NCI-H187 (cell line): ENCODE measurements at regions not wholly inside any gene's neighbourhood (a gene's known extent, or its start where the extent isn't known, plus 50 kb on each side); places are given as distances from the start of the nearest gene placed in this dataset.
"Not testable (repeated sequence)": the region's sequence is repeated elsewhere in the genome, so short reads cannot be mapped to it uniquely, and the experiment has no call there.

ENCODE experiments used
- DNase-seq, 2 experiments: peaks; one replicate each; lab custom pipeline; 2025; lab: John Stamatoyannopoulos, UW

- DNase-seq, result no peak
Measured at GRCh38 chr9:33739398-33739797, 56.0 kb upstream of the PRSS3 start.

GRCh38 chr9:33740075-33740474 is 55.3 kb upstream of the PRSS3 start:
- no peak for DNase-seq

DNA sequence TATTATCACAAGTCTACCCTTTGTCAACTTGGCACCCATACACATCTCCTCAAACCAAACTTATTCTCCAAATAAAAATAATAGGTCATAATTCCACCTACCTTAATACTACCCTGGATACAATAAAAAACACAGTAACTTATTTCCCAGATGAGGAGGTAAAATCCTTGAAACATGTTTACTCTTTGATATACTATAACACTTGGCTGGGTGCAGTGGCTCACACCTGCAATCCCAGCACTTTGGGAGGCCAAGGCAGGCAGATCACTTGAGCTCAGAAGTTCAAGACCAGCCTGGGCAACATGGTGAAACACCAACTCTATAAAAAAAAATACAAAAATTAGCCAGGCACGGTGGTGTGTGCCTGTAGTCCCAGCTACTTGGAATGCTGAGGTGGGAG is 54.4 kb upstream of the PRSS3 start:
- DNase-seq, result not testable (repeated sequence)

DNA sequence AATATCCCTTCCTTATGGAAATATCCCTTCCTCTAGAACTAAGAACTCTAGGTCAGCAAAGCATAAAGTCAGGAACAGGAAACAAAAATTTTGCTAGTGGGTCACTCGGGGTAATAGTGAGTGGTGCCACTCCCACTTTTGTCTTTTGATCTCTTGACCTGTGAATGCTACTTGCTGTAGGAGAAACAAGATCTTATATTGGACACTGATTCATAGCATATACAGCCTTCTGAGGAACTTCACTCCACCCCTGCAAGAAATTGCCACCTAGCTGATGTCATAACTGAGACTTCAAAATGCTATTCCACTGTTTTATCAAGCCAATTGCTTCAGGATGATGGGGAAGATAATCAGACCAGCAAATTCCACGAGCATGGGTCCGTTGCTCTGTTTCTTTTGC is 53.3 kb upstream of the PRSS3 start:
- DNase-seq, result no peak

- no peak for DNase-seq
Measured at GRCh38 chr9:33742519-33742918, 52.8 kb upstream of the PRSS3 start.
